A673 (cell line): ENCODE measurements at regions not wholly inside any gene's neighbourhood (a gene's known extent, or its start where the extent isn't known, plus 50 kb on each side); places are given as distances from the start of the nearest gene placed in this dataset.
A peak's percentile ranks its signal among the peaks of the same experiment; 100 is the strongest.

Experiments
- BruUV-seq: library from RNA; stranded (reverse); fragments of 400-500 nt; replicated peaks from 2 replicates; lab custom pipeline; 2021; lab: Mats Ljungman, UMichigan
- CTCF ChIA-PET: fragments of 300-600 bp; sonication (Branson Sonifier 250); formaldehyde crosslinking; loops from one replicate; lab custom pipeline; 2022; ENCODE audit warnings: antibody characterized with exemption; lab: Charles Lee
- POLR2A ChIA-PET: fragments of 300-600 bp; sonication (Branson Sonifier 250); formaldehyde crosslinking; loops from one replicate; lab custom pipeline; 2022; ENCODE audit warnings: antibody characterized with exemption; ENCODE audit not compliant: low non-redundant PET; lab: Charles Lee
- DNase-seq: peaks from one replicate; pipeline ENCODE4 v3.0.0-alpha.2; 2015; ENCODE audit warnings: low spot score
- H3K27ac ChIP-seq: fragments of 200-600 bp; sonication (generic); 2 replicates; pipeline ENCODE4 v1.5.1; 2016; ENCODE audit warnings: mixed run types, low read depth, mild to moderate bottlenecking, mixed read lengths, antibody characterized with exemption, low read length; ENCODE audit not compliant: poor library complexity, severe bottlenecking
- H3K27me3 ChIP-seq: fragments of 200-600 bp; sonication (generic); replicated peaks from 2 replicates; pipeline ENCODE4 v1.6.1; 2017; ENCODE audit warnings: mixed run types, low read depth, mild to moderate bottlenecking, mixed read lengths, antibody characterized with exemption, low read length; ENCODE audit not compliant: insufficient read depth, poor library complexity
- H3K36me3 ChIP-seq: fragments of 200-600 bp; sonication (generic); 2 replicates; pipeline ENCODE4 v1.6.1; 2016; ENCODE audit warnings: mixed run types, mild to moderate bottlenecking, mixed read lengths, antibody characterized with exemption, low read length; ENCODE audit not compliant: insufficient read depth, poor library complexity, severe bottlenecking
- H3K4me1 ChIP-seq: fragments of 200-600 bp; sonication (generic); 2 replicates; pipeline ENCODE4 v1.6.1; 2017; ENCODE audit warnings: mixed run types, mild to moderate bottlenecking, mixed read lengths, antibody characterized with exemption, low read length; ENCODE audit not compliant: insufficient read depth, poor library complexity, severe bottlenecking
- H3K4me3 ChIP-seq: fragments of 200-600 bp; sonication (generic); 2 replicates; pipeline ENCODE4 v1.5.1; 2016; ENCODE audit warnings: low read depth, mixed run types, mild to moderate bottlenecking, mixed read lengths, low read length; ENCODE audit not compliant: poor library complexity, severe bottlenecking
- H3K9me3 ChIP-seq: fragments of 200-600 bp; sonication (generic); 2 replicates; pipeline ENCODE4 v1.6.1; 2016; ENCODE audit warnings: mixed run types, low read depth, mild to moderate bottlenecking, mixed read lengths, antibody characterized with exemption, low read length; ENCODE audit not compliant: poor library complexity, severe bottlenecking
- CTCF ChIP-seq: fragments of 300-800, 200-600 bp; sonication (generic); conservative IDR thresholded peaks from 2 replicates; pipeline ENCODE4 v1.5.1; 2017; ENCODE audit warnings: low read depth, mild to moderate bottlenecking, antibody characterized with exemption, low read length, moderate library complexity, mixed read lengths
- EZH2 ChIP-seq: fragments of 200-600 bp; sonication (generic); IDR thresholded peaks from 2 replicates; pipeline ENCODE4 v1.6.1; 2017; ENCODE audit warnings: borderline replicate concordance, low read depth, mild to moderate bottlenecking, mixed read lengths, antibody characterized with exemption, low read length; ENCODE audit not compliant: poor library complexity, severe bottlenecking
- intact Hi-C: fragments of 100-400 bp; cut with micrococcal nuclease; formaldehyde crosslinking; loops from one replicate; pipeline ENCODE4 v1.10.0; 2022; ENCODE audit not compliant: unreplicated experiment

DNA sequence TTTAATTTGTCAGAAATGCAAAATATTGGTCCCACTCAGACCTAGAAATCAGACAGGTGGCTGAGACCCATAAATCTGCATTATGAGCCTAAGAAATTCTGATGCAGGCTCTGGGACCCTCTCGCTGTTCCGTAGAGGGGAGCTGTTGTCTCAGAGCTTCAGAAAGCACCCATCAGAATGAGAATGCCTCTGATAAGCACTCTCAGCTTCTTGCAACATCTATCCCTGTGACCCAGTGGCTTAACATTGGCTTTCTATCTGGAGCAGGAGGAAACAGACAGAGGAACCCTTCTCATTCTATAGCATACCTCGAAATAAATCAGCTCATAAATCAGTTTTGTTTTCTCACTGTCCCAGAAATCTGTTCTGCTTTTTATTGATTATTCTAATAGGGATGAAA is 184.6 kb upstream of the SP4 start:
- Histone ChIP-seq H3K9me3 (no peaks in the 10 kb centered on the region), H3K4me3 (no peak overlapping the region), H3K27ac (no peak overlapping the region), H3K4me1 (no peaks in the 10 kb centered on the region), H3K36me3 (no peaks in the 10 kb centered on the region), H3K27me3 (peaks cover 98% of the 10 kb centered on the region)
- intact Hi-C loops = no loop called here
- BruUV-seq = no TSS peak
- DNase-seq = no peak
- POLR2A ChIA-PET = no interaction called here
- TF ChIP-seq CTCF (no peak), EZH2 (no peak)
- CTCF ChIA-PET = no interaction called here

DNA sequence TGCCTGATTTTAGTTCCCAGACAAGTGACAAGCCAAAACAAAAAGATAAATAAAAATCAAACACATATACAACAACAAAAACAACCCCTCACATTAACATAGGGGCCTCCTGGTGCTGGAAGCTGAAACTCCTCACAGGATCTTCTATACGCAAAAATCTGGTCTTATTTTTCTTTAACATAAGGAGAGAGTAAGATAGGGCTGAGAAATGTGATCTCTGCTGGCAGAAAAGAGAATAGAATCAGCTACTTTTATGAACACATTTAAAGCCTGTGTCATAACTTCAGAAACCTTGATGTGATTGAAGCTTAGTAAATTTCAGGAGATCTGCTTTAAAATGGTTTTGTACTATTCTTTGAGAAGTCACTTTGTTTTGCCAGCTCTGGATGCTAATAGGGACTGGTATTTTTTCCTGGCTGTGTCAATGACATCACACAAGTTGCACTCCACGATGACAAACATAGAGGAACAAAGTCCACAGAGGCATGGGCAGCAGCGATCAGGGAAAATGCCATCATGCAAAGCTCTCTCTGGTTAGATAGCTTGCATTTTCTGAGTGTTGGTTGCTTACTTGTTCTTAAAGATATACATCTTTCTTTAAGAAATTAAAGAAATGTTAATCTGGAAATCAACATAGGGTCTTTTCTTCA is 176.6 kb upstream of the SP4 start:
- no peak for DNase-seq
- Histone ChIP-seq H3K4me3 (no peak overlapping the region), H3K27ac (no peak overlapping the region), H3K27me3 (peaks cover 98% of the 10 kb centered on the region), H3K4me1 (no peaks in the 10 kb centered on the region), H3K9me3 (no peaks in the 10 kb centered on the region), H3K36me3 (no peaks in the 10 kb centered on the region)
- POLR2A ChIA-PET = no interaction called here
- no TSS peak for BruUV-seq
- CTCF ChIA-PET = interaction anchor here (1.2 kb wide), 1 partner anchor 832 kb away, joined by 3 read pairs; no protein-coding TSS in a partner anchor
- TF ChIP-seq EZH2 = no peak
- TF ChIP-seq CTCF = no peak
- intact Hi-C loops = no loop called here

DNA sequence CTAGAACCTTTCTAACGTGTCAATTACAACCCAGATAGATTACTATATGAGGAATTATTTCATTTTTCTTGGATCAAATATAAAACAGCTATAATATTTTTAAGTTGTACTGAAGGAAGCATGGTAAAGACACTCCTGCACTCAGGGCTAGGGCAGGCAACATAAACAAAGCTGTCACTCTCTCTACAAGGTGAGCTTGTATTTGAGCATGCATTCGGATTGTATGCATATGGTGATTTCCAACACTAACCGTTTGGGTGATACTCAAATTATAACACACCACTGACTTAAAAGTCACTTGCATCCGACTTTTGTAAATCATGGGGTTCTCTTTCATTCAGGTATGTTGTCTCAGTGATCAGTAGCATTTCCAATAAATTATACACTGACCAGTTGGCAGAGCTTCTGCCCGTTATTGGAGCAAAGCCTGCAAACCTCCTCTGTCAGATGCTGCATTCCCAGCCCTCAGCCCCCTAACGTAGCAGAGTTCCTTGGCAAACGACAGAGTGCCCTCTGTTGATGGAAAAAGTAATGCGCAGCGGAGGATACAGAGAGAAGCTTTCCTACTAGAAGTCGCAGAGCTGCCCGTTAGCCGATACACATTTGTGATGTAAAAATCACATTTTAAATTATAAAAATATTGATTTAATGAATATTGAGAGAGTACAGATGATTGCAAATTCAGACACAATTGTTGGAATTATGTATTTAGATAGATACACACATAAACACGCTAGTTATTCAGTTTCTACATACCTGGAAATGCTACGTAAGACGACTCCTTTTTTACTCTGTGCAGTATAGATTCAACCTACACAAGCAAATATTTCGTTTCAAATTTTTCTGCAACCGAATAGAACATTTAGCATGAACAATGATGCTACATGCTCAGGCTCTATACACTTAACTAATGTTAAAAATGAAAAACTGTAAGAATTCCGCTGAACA is 173.9 kb upstream of the SP4 start:
- intact Hi-C loops = loop anchor here (1.0 kb wide), 1 partner anchor 476 kb away; no protein-coding TSS in a partner anchor
- no peak overlapping the region for H3K27ac ChIP-seq
- peaks cover 87% of the 10 kb centered on the region for H3K27me3 ChIP-seq
- peak; percentile 76 for DNase-seq
- POLR2A ChIA-PET = no interaction called here
- H3K4me1 ChIP-seq = no peaks in the 10 kb centered on the region
- no peaks in the 10 kb centered on the region for H3K36me3 ChIP-seq
- H3K4me3 ChIP-seq = no peak overlapping the region
- no peaks in the 10 kb centered on the region for H3K9me3 ChIP-seq
- TF ChIP-seq CTCF (peak; percentile 74), EZH2 (no peak)
- no TSS peak for BruUV-seq
- CTCF ChIA-PET = interaction anchor here (0.6 to 1.2 kb wide), 4 partner anchors 16 to 1540 kb away, joined by 3 to 5 read pairs (median 3); no protein-coding TSS in a partner anchor
